ENCODE measurements at regions not wholly inside any gene's neighbourhood (a gene's known extent, or its start where the extent isn't known, plus 50 kb on each side); places are given as distances from the start of the nearest gene placed in this dataset.
"Not testable (repeated sequence)": the region's sequence is repeated elsewhere in the genome, so short reads cannot be mapped to it uniquely, and the experiment has no call there.

DNA sequence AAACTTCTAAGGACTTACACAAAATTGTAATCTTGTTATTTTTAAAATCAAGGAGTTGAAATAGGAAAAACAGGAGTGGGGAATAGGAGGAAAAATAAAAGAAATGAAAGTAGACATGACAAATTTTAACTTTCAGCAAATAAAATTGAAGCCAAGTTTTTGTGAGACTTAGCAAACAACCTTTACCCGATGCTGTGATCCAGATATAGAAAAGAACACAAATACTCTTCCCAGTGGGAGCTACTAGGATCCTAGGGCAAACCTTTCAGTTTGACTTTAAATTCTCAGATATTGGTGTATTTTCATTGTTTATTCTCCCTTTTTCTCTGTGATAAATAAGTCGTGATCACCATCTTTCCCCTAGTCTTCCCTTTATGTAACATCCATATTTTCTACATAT is 968.7 kb upstream of the CITED2 start:
- CTCF ChIA-PET, result no interaction called here
- no peak for DNase-seq
- H3K27me3 Mint-ChIP-seq, result no peaks in the 10 kb centered on the region

DNA sequence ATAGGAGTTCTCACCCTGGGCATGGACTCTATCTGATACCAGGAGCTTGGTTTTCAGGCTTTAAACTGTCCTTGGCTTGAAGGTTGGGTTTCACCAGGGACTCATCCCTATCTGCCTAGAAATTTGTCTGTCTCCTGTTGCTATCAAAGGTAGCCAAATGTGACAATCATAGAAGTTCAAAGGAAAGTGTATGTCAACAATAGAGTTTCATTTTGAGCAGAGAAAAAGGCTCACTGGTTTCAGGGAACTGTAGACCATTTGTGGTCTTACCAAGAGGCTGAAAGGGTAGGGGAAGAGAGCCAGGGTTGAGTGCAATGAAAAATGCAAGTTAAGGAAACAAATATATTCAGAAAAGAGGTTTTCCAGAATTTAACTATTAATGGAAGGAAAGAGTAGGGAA is 966.8 kb upstream of the CITED2 start:
- CTCF ChIA-PET, result no interaction called here
- Mint-ChIP-seq H3K27me3 (no peaks in the 10 kb centered on the region), H3K9me3 (peaks cover 8% of the 10 kb centered on the region), H3K36me3 (ENCODE audit: low read depth) (no peaks in the 10 kb centered on the region), H3K4me1 (no peaks in the 10 kb centered on the region), H3K27ac (no peak overlapping the region), H3K4me3 (no peak overlapping the region)
- POLR2A ChIA-PET, result no interaction called here
- no peak for DNase-seq

More for the DNA sequence above, 968.7 kb upstream of the CITED2 start:
- Mint-ChIP-seq H3K27ac (no peak overlapping the region), H3K4me1 (no peaks in the 10 kb centered on the region), H3K9me3 (peaks cover 8% of the 10 kb centered on the region), H3K4me3 (no peak overlapping the region), H3K36me3 (ENCODE audit: low read depth) (no peaks in the 10 kb centered on the region)
- POLR2A ChIA-PET, result no interaction called here

DNA sequence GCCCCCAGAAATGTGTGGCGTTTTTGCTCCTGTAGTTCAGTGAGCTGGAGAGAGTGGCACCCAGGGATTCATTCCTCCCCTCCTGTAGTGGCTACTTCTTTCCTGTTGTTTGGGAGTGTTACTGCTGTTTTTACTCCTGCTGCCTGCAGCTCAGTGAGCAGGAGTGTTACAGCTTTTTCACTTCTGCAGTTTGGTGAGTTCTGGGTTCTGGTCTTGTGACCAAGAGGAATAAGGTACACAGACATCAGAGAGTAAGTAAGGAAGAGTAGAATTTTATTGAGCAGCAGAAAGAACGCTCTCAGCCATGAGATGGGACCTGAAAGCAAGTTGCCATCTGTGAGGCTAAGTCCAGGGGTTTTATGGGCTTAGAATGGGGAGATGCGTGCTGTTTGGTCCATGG is 966.3 kb upstream of the CITED2 start:
- Mint-ChIP-seq H3K9me3 (peaks cover 8% of the 10 kb centered on the region), H3K4me1 (no peaks in the 10 kb centered on the region), H3K36me3 (ENCODE audit: low read depth) (no peaks in the 10 kb centered on the region), H3K27ac (no peak overlapping the region), H3K27me3 (no peaks in the 10 kb centered on the region), H3K4me3 (no peak overlapping the region)
- ChIA-PET CTCF (no interaction called here), POLR2A (no interaction called here)
- no peak for DNase-seq

- H3K4me1 Mint-ChIP-seq; H3K4me3 Mint-ChIP-seq; H3K36me3 Mint-ChIP-seq (ENCODE audit: low read depth); DNase-seq; H3K9me3 Mint-ChIP-seq; CTCF ChIA-PET; H3K27ac Mint-ChIP-seq; POLR2A ChIA-PET; H3K27me3 Mint-ChIP-seq: not testable (repeated sequence)
Observed at GRCh38 chr6:140339084-140339483, 964.6 kb upstream of the CITED2 start.

- no peak overlapping the region for H3K27ac Mint-ChIP-seq
- no peak overlapping the region for H3K4me3 Mint-ChIP-seq
- no peak for DNase-seq
- ChIA-PET POLR2A (no interaction called here), CTCF (no interaction called here)
- H3K27me3 Mint-ChIP-seq, result no peaks in the 10 kb centered on the region
- no peaks in the 10 kb centered on the region for H3K9me3 Mint-ChIP-seq
- no peaks in the 10 kb centered on the region for H3K36me3 Mint-ChIP-seq (ENCODE audit: low read depth)
- H3K4me1 Mint-ChIP-seq, result no peaks in the 10 kb centered on the region
Observed at GRCh38 chr6:140321891-140322290, 947.4 kb upstream of the CITED2 start.

DNA sequence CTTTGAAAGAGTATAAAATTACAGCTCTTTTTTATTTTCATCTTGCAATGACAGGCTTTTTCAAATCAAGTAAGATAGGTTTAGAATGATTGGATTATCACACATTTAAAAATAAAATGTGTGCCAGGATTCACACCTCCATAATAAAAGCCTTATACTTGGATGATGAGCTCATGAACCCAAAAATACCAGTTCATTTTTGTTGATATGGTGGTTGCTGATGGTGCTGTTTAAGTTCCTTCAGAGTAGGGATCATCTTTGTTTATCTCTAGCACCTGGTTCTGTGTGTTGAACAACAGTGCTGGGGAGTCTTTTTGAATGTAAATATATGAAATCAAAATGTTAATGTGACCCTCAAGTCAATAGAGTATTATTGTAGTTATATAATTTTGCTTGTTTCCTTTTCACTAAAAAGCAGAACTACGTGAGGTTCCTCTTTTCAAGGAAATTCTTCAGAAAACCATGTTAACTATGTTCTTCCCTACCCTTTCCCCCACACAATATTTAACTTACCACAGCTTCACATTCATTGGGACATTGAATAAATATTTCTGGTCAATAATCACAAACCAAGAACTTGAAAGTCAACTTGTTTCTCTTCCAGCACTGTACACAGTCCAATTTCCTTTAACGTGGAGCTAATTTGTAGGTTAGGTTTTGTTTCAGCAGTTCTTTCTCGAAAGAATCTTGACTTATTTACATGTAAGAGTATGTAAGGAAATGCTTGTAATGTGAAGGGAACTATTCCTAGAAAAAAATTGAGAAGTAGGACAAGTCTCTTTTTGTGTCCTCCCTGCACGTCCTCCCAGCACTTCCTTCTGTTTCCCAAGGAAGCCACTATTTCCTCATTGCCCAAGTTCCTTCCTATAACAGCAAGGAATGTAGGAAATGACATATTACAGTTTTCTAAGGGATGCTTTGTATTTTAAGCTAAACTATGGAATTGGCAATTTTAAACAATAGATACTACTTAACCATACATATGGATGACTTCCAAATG is 945.9 kb upstream of the CITED2 start:
- DNase-seq, result no peak
- Mint-ChIP-seq H3K4me1 (no peaks in the 10 kb centered on the region), H3K27me3 (no peaks in the 10 kb centered on the region), H3K27ac (no peak overlapping the region), H3K4me3 (no peak overlapping the region), H3K36me3 (ENCODE audit: low read depth) (no peaks in the 10 kb centered on the region), H3K9me3 (no peaks in the 10 kb centered on the region)
- CTCF ChIA-PET, result interaction anchor here (1.1 kb wide), 1 partner anchor 13 kb away, joined by 3 read pairs; no protein-coding TSS in a partner anchor
- POLR2A ChIA-PET, result no interaction called here

GRCh38 chr6:140319209-140319608 is 944.8 kb upstream of the CITED2 start:
- ChIA-PET CTCF (no interaction called here), POLR2A (no interaction called here)
- no peak overlapping the region for H3K27ac Mint-ChIP-seq
- no peaks in the 10 kb centered on the region for H3K36me3 Mint-ChIP-seq (ENCODE audit: low read depth)
- no peak overlapping the region for H3K4me3 Mint-ChIP-seq
- no peak for DNase-seq
- H3K4me1 Mint-ChIP-seq, result no peaks in the 10 kb centered on the region
- no peaks in the 10 kb centered on the region for H3K9me3 Mint-ChIP-seq
- H3K27me3 Mint-ChIP-seq, result no peaks in the 10 kb centered on the region

DNA sequence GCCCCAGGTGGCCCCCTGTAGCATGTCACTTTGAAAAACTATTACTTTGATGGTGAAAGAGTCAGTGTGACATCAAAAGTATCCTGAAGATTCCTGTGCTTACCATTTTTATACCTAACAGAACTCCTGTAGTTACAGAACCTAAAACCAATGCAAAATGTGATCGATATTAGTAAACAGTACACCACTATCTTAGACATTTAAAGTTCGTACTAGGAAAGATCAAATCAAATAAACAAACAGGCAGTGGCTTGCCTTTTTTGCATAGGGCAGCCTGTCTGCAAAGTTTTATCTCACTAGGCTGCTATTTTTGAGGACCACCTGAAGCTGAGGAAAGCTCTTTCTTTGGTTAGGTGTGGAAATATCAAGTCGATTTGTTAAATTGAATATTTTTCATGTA is 944.0 kb upstream of the CITED2 start:
- H3K36me3 Mint-ChIP-seq (ENCODE audit: low read depth), result no peaks in the 10 kb centered on the region
- H3K4me3 Mint-ChIP-seq, result no peak overlapping the region
- POLR2A ChIA-PET, result no interaction called here
- no peaks in the 10 kb centered on the region for H3K27me3 Mint-ChIP-seq
- no peaks in the 10 kb centered on the region for H3K4me1 Mint-ChIP-seq
- DNase-seq, result no peak
- no peaks in the 10 kb centered on the region for H3K9me3 Mint-ChIP-seq
- CTCF ChIA-PET, result no interaction called here
- H3K27ac Mint-ChIP-seq, result no peak overlapping the region

- no peaks in the 10 kb centered on the region for H3K36me3 Mint-ChIP-seq (ENCODE audit: low read depth)
- H3K27ac Mint-ChIP-seq, result no peak overlapping the region
- no peak overlapping the region for H3K4me3 Mint-ChIP-seq
- no peaks in the 10 kb centered on the region for H3K9me3 Mint-ChIP-seq
- no peak for DNase-seq
- POLR2A ChIA-PET, result no interaction called here
- no peaks in the 10 kb centered on the region for H3K27me3 Mint-ChIP-seq
- H3K4me1 Mint-ChIP-seq, result no peaks in the 10 kb centered on the region
- CTCF ChIA-PET, result no interaction called here
Observed at GRCh38 chr6:140317950-140318349, 943.5 kb upstream of the CITED2 start.

DNA sequence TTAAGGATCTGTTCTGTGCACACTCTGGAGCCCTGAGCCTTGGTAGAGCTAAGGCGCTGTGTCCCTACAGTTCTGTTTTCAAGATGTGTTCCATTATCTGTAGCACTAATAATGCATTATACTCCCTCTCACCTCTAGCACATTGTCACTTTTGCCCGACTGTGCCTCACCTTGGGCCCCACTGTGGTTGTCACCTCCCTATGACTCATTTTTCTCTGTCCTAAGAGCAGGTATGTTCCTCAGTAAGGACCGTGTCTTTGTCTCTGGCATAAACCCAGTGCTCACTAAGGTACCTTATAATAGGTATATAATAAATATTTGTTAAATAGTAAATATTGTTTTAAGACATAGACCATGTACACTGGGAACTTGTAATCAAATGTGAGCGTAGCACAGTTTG is 942.5 kb upstream of the CITED2 start:
- H3K4me3 Mint-ChIP-seq, result no peak overlapping the region
- H3K36me3 Mint-ChIP-seq (ENCODE audit: low read depth), result no peaks in the 10 kb centered on the region
- no peaks in the 10 kb centered on the region for H3K9me3 Mint-ChIP-seq
- H3K27me3 Mint-ChIP-seq, result no peaks in the 10 kb centered on the region
- no peak for DNase-seq
- H3K4me1 Mint-ChIP-seq, result no peaks in the 10 kb centered on the region
- no peak overlapping the region for H3K27ac Mint-ChIP-seq
- CTCF ChIA-PET, result no interaction called here
- POLR2A ChIA-PET, result no interaction called here

- H3K27me3 Mint-ChIP-seq, result no peaks in the 10 kb centered on the region
- no peak overlapping the region for H3K4me3 Mint-ChIP-seq
- ChIA-PET CTCF (no interaction called here), POLR2A (no interaction called here)
- no peaks in the 10 kb centered on the region for H3K9me3 Mint-ChIP-seq
- H3K27ac Mint-ChIP-seq, result no peak overlapping the region
- H3K36me3 Mint-ChIP-seq (ENCODE audit: low read depth), result no peaks in the 10 kb centered on the region
- H3K4me1 Mint-ChIP-seq, result no peaks in the 10 kb centered on the region
- no peak for DNase-seq
Observed at GRCh38 chr6:140314682-140315081, 940.2 kb upstream of the CITED2 start.

- DNase-seq, result no peak
- ChIA-PET CTCF (no interaction called here), POLR2A (no interaction called here)
- Mint-ChIP-seq H3K36me3 (ENCODE audit: low read depth) (no peaks in the 10 kb centered on the region), H3K4me3 (no peak overlapping the region), H3K27ac (no peak overlapping the region), H3K9me3 (no peaks in the 10 kb centered on the region), H3K4me1 (no peaks in the 10 kb centered on the region), H3K27me3 (no peaks in the 10 kb centered on the region)
Observed at GRCh38 chr6:140311146-140311545, 936.7 kb upstream of the CITED2 start.

- ChIA-PET CTCF (no interaction called here), POLR2A (no interaction called here)
- no peak overlapping the region for H3K27ac Mint-ChIP-seq
- no peaks in the 10 kb centered on the region for H3K36me3 Mint-ChIP-seq (ENCODE audit: low read depth)
- no peak overlapping the region for H3K4me3 Mint-ChIP-seq
- no peaks in the 10 kb centered on the region for H3K27me3 Mint-ChIP-seq
- H3K9me3 Mint-ChIP-seq, result no peaks in the 10 kb centered on the region
- DNase-seq, result no peak
- no peaks in the 10 kb centered on the region for H3K4me1 Mint-ChIP-seq
Observed at GRCh38 chr6:140303218-140303949, 928.9 kb upstream of the CITED2 start.

DNA sequence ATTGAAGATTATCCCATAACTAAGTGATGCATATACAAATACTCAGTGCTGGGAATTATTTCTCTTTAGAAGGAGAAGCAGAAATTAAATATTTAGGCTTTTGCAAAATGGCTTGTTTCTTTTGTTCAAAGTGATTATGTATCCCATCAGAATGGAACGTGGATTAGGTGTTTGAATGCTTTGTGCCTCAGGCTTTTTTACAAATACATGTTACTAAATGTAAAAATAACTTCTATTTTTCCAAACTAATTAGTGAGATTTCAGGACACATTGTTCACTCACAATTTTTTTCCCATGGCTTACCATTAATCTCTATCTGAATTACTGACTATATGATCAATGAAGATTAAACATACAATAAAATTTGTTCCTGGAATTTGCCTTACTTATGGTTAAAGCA is 925.9 kb upstream of the CITED2 start:
- ChIA-PET POLR2A (no interaction called here), CTCF (no interaction called here)
- no peak for DNase-seq
- H3K36me3 Mint-ChIP-seq (ENCODE audit: low read depth), result no peaks in the 10 kb centered on the region
- H3K4me3 Mint-ChIP-seq, result no peak overlapping the region
- H3K27me3 Mint-ChIP-seq, result no peaks in the 10 kb centered on the region
- no peak overlapping the region for H3K27ac Mint-ChIP-seq
- no peaks in the 10 kb centered on the region for H3K4me1 Mint-ChIP-seq
- no peaks in the 10 kb centered on the region for H3K9me3 Mint-ChIP-seq

Data from activated CD4-positive, alpha-beta T cell treated with anti-CD3 and anti-CD28 coated beads, Interleukin-2, amount 10 ng/mL, durations not matched to agents 7 days and 5 days (primary cell).